C4-2B (cell line): ENCODE measurements at regions not wholly inside any gene's neighbourhood (a gene's known extent, or its start where the extent isn't known, plus 50 kb on each side); places are given as distances from the start of the nearest gene placed in this dataset.

Experiments used
- CTCF ChIP-seq: fragments of 450-650 bp; conservative IDR thresholded peaks from 2 replicates; pipeline ENCODE4 v1.5.1; 2017; ENCODE audit warnings: mild to moderate bottlenecking
- ZFX ChIP-seq: fragments of 450-650 bp; IDR thresholded peaks from 2 replicates; pipeline ENCODE4 v1.6.1; 2017

- TF ChIP-seq CTCF (no peak), ZFX (no peak)
Observed at GRCh38 chr3:59372346-59372745, 322.5 kb upstream of the CFAP20DC start.
